Stimulated activated CD8-positive, alpha-beta memory T cell treated with anti-CD3 and anti-CD28 coated beads, Interleukin-12 subunit alpha, Interleukin-12 subunit beta, amount 100 ng/mL, for 1 hour (primary cell): ENCODE measurements at regions not wholly inside any gene's neighbourhood (a gene's known extent, or its start where the extent isn't known, plus 50 kb on each side); places are given as distances from the start of the nearest gene placed in this dataset.

Source experiments
- DNase-seq: peaks from one replicate; pipeline ENCODE4 v3.0.0-alpha.2; 2020; ENCODE audit warnings: low read depth

DNA sequence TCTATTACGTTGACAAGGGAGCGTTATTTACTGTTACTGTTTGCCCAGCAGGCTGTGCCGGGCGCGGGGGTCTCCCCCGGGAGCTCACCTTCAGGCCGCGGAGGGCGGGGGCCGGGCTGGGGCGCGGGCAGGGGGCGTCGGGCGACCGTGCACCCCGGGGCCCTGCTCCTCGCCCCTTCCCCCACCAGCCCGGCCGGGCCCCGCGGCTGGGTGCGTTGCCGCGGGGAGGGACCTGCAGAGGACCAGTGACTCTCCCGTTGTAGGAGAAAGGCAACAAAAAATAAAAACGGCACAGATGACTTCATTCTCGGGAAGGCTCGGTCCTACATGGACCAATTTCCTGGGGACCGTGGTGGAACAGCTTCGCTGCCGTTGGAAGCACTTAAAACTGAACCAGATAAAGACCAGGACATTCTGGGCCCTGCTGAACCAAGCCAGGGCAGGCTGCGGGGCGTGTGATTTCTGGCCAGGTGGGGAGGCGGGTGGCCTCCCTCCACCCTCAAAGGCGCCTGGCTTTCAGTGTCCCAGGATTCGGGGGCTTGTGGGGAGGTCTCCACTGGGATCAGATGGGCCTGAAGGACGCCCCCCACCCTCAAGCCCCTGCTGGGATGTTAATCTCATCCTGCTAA lies 57.4 kb downstream of the IGLL1 start:
- no peak for DNase-seq

DNA sequence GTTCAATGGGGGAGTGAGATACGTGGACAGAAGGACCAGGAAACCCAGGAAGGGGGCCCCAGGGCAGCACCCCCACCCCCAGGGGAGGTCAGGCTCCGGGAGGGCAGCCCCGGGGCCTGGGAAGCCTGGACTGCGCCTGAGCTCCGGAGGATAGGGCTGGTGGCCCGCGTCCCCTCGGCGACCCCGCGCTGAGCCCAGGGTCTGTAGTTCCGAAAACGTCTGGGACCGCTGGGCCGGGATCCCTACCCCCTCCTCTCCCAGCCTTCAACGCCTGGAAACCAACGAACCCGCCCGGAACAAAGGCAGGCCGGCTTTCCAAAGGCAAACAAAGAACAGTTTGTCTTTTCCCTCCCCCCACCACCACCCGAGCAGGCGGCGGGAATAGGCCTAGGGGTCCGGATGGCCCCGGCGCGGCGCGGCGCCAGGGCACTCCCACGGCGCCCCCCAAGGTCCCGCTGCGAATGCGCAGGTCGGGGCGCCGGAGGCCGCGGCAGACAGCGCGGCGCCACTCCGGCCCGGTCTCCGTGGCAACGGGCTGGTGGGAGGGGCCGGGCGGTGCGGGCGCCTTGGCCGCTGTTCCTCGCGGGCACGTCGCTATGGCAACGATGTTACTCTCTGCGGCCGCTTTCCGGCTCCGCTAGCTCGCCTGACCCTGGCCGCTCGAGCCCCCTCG lies 58.5 kb downstream of the IGLL1 start:
- DNase-seq: peak; percentile 43

DNA sequence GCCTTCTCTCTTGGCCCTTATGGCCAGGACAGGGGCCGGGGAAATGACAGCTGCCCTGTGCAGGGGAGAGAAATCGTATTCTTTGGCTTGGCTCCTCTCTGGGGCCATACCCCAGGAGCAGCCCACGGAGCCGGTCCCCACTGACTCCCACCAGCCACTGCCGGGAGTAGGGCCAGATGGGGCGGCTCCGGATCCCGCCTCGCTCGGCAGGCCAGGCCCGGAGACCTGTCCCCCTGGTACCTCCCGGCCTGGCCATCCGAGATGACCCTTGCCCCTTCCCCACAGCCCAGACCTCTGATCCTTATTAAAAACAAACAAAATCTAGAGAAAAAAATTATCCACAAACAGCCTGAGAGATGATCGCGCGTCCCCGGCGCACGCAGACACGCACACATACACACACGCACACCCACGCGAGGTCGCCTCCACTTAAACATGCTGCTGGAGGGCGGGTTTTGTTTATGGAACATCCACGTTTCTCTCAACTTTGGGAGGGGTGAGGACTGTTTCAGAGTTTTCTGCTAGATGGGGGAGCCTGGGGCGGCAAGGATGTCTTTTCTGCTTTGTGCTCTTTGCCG lies 59.1 kb downstream of the IGLL1 start:
- DNase-seq: no peak

DNA sequence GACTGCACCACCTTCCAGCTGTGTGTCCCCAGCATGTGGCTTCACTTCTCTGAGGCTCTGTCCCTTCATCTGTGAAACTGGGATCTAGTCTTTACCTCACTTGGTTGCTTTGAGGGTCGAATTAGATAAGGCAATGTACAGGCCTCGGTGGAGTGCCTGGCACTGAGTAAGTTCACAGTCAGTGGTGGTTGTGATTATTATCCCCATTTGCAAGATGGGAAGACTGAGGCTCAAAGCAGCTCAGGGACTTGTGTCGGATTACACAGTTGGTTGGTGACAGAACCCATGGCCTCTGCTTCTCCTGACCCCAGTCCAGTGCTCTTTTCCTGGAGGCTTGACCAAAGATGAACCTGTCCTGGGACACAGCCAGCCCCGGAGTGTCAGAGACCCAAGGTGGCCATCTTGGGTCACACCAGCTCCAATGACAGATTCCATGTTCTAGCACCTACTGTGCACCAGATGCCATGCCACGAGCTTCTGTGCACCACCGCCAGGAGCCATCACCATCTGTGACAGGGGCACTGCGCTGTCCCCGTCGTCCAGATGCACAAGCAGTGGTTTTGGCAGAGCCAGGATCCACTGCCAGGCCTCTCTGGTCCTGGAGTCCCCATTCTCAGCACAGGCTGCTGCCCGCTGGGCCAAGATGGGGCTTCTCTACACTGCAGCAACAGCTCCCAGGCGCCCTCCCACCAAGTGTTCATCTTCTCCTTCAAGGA lies 60.5 kb downstream of the IGLL1 start:
- no peak for DNase-seq

DNA sequence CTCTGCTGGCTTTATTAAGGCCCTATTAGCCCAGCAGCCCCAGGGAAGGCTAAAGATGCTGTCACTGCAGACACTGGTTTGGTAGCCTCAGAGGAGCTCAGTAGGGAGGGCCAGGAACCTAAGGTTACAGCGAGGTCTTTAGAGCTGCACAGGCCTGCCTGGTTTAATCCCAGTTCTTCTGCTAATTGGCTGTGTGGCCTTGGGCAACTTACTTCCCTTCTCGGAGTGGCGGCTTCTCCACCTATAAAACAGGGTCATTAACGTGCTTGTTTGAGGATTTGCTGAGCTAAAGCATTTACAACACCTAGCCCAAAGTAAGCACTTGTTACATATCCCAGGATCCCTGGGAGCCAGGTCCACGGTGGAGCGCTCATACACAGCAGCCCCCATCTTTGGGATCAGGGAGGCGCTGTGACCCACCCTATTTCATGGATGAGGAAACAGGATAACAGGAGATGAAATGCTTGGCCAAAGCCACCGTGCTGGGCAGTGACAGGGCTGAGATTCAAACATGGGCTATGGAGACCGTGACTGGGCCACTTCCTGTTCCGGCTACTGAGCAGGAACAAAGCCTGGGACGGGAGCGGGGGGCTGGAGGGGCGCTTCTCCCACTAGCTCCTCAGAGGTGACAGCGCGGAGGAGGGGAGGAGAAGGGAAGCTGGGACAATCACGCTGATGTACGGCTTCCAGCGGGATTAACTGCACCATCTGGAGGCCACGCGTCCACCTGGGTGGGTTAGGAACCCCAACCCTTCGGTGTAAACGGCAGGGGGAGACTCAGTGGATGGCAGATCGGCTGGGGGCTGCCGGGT lies 61.5 kb downstream of the IGLL1 start:
- no peak for DNase-seq

DNA sequence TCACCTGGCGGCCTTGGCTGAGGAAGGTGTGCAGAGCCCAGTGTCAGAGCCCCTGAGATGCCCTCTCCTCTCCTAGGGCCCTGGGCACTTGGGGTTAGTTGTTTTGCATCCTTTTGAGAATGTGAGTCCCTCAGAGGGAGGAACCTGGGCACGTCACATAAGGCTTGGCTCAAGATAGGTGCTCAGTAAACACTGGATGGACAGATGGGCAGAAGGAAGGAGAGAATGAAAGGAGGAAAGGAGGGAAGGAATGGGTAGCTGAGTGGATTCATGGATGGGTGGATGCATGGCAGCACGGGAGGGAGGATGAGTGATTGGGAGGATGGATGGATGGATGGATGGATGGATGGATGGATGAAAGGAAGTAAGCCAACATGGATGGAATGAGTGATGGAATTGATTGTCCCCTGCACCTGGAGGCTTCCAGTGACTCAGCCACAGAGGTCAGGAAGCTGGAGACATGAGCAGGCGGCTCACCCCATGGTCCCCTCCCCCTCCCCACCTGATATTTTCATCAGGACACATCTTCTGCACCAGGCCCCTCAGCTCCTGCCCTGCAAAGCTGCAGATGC lies 62.2 kb downstream of the IGLL1 start:
- DNase-seq: no peak

DNA sequence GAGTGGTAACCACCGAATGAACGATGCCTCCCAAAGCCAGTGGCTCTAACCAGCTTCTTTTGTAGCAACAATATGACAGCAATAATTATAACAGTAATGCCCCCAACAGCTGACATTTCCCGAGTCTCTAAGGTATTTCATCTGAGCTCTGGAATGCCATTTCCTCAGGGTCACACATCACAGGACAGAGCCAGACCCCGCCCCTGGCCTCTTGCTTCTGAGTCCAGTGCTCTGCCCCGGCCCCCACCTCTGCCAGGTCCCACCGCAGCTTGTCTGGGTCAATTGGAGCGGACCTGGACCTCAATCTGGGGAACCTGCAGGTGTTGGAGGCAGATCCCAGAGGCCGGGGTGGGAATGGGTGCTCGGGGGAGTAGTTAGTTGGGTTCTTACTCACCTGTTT lies 63.8 kb downstream of the IGLL1 start:
- DNase-seq: no peak

DNA sequence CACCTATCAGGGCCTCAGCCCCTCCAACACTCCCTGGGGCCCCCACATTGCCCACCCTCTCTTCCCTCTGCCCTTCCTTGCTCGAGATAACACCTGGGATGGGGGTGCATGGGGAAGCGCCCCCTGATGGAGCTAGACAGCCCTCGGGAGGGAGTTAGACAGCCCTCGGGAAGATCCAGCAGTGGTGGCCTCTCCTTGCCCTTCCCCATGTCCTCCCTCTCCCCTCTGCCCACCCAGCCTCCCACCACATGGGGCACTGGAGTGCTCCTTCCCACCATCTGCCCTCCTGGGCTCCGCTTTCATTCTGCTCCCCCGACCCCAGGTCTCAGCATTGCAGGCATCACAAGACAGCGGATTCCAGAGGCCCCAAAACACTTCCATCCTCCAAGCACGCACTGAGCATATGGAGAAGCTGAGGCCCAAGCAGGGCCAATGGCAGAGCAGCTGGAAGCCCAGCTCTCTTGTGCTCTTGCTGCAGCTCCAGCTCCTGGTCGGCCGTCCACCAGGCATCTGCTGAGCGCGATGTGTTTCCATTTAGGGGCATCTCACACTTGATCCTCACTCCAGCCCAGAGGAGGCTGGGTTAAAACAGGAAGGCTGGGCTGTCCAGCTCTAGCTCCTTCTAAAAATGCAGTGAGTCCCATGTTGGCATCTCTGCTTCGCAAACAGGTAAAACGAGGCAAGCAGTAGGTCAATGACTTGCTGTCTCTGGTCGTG lies 65.6 kb downstream of the IGLL1 start:
- DNase-seq: no peak

DNA sequence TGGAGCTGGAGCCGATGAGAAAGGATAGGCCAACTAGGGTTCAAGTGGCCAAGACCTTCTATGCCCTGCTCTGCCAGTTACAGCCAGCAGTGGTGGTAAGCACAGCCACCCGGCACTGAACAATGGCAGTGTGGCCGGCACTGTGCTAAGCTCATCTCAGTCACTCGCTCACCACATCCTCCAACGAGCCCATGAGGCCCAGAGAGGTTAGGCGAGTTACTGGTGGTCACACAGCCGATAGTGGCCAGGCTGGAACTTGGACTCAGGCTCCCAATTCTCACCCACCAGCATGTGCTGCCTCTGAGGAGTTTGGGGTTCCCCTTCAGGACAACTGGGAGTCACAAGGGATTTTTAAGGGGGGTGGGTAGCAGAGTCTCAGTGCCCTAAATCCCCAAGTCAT lies 66.4 kb downstream of the IGLL1 start:
- no peak for DNase-seq

DNA sequence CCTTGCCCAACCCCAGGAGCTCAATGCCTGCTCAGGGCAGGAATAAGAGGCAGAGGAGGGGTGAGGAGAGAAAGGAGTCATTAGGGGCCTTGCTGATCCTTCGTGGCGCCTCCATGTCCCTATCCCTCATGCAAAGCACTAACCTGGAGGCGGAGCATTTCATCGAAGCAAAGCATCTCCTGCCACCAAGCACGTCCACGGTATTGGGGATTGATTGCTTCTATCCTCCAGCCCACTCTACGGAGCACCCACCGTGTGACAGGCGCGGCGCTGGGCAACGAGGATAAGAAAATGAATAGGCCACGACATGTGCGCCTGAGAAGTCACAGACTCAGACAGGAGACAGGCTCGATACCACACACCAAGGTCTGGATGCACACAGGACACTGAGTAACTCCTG lies 67.0 kb downstream of the IGLL1 start:
- no peak for DNase-seq

DNA sequence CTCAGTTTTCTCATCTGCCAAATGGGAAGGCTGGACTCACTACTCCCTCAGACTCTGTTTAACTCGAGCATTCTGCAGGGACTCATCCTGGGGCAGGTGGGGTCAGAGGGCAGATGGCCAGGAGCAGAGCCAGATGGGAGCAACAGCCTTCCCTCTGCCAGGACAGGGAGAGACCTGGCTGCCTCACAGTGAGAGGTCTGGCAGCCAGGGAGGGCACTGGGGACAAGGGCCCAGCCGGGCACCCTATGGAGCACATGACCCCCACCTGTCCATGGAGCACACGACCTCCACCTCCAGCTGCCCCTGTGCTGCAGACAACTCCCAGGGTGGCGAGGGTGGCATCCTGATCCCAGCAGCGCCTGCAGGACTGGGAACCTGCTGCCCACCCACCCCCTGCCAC lies 67.4 kb downstream of the IGLL1 start:
- DNase-seq: no peak

DNA sequence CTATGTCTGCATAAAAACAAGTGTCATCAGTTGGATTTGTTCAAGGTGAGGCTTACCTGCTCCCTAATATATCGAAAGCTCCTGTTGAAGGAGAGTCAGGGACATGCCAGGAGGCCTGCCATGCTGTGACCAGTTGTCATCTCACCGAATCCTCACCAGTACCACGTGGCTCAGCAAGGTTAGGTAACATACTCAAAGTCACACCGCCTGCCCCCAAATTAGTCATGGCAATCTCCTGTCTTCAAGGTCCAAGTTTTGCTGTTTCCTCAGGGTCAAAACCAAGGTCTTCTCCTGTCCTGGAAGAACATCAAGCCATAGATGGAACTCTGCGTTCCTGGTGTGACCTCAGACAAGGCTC lies 67.8 kb downstream of the IGLL1 start:
- no peak for DNase-seq

DNA sequence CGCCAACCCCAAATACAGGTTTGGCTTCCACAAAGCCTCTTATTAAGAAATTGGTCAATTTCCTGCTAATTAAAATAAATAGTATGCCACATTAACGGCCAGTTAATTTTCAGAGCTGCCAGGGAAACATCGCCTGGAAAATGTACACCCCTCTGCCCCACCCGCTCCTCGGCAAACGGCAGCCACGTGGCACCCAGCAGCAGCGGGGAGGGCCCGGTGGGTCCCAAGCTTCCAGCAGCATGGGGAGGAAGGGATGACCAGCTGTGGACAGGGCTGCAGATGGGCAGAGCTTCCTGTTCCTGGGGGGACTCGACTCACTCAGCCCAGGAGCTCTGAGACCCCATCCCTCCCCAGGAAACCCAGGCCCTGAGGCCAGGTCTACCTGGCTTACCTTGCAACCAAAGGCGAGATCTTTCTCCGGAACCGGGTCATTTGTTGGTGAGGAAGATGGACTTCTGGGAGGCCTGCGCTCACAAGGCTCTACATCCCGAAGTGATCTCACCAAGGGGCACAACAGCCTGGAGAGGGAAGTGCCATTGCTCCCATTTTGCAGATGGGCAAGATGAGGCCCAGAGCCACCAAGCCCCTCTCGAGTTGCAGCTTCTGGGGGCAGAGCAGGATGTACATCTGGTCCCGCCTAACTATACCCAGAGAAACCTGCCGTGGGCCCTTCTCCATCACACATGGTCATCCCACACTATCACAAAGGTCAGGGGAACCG lies 68.3 kb downstream of the IGLL1 start:
- DNase-seq: no peak

DNA sequence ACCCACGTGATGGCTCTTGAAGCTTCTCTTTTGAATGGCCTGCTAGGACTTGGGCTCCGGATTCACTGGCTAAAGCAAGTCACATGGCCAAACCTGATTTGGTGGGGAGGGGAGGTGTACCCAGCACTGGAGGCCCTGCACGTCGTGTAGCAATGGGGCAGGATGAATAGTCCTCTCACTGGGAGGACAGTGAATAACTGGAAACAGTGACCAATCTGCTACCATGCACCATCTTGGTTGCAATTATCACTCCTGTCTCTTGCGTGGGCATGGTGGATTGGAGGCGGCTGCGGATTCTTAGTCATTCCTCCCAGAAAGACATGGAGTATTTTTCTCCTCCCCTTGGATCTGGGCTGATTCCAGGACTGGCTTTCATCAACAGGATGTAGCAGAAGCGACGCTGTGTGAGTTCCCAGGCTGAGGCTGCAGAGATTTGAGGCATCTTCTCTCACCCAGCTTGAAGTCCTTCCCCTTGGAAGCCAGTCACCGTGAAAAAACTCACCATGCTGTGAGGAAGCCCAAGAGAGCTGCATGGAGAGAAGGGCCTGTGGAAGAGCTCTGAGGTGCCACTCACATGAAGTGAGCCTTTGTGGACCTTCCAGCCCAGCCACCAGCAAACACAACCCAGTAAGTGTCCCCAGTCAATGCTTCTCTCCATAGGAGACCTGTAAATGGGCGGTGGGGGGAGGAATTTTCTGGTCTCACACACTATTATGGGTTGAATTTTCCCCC lies 70.4 kb downstream of the IGLL1 start:
- DNase-seq: no peak

DNA sequence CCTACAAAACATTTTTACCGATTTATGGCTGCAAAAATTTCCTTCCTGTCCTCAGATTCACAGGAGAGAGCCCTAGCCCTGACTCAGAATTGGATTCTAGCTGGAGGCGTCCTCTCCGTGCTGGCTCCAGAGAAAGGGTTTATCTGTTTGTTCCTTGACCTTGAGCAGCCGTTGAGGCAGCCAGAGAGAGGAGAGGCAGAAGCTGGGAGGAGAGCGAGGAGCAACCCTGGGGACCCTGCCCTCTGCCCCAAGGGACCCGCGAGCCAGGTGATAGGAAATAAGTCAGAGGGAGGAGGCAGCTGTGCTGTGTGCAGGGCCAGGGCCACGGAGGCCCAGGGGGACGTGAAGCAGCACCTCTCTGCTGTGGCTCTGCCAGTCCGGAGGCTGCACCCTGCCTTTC lies 75.6 kb downstream of the IGLL1 start:
- no peak for DNase-seq

DNA sequence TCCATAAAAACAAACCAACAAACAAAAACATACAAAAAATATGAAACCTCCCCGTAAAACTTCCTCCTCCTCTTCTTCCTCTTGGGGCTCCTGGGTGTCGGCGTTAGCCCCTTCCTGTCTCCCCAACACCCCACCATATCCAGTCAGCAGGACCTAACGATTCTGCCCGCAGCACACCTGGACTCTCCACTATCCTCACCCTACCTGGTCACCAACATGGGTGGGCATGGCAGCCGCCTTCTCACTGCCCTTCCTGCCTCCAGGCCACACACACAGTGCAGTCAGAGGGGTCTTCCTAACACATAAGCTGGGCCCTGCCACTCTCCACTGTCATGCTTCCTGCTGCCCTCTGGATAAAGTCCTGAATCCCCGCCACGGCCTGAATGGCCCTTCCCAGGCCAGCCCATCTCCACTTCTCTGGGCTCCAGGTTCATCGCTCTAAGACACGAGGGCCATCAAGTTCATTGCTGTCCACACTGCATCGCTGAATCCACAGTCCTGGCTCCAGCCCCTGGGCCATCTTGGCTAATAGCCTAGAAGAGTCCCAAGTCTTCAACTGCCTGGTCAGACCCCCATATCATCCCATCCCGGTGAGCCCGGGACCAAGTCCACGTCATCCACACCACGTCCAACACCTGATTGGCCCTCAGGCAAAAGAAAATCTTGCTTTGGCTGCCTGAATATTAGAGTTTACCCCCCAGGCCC lies 76.2 kb downstream of the IGLL1 start:
- no peak for DNase-seq

DNA sequence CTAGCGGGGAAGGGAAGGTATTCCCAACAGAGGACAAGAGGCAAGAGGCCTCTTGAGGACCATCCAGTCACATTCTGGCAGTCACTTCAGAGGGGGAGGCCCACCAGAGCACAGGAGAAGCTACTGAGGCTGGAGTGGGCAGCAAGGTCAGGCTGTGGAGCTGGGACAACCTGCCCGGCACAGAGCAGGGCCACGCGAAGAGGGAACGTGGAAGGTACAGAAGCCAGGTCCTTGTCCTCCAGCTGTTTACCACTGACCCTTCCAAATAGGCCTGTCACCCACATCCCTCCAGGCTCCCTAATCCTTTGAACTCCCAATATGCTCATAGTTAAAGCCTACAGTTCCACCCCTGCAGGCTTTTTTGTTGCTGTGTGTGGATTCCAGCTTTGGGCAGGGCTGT lies 76.9 kb downstream of the IGLL1 start:
- DNase-seq: no peak

DNA sequence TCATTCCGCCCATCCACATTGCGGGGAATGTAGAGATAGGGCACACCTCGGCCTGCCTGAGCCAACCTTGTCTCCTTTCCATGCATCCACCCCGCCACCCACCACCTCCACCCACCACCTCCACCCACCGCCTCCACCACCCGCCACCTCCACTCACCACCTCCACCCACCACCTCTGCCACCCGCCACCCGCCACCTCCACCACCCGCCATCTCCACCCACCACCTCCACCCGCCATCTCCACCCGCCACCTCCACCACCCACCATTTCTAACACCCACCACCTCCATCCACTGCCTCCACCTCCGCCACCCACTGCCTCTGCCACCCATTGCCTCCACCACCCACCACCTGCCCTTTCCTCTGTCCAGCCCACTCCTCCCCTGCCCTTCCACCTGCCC lies 78.4 kb downstream of the IGLL1 start:
- no peak for DNase-seq

DNA sequence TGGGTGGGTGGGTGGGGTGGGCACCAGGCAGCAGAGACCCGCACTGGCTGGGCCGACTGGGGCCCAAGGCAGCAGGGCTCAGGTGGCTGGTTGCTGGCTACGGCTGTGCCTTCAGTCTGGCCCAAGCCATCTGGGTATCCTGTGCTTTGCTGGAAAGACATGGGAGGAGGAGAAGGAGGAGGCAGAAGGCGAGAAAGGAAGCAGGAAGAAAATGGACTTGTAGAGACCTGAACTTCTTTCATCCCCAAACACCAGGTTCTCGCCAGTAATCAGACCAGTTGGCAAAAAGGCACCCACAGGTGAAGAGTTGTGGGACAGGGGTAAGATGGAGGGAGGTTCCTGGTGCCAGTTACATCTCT lies 78.8 kb downstream of the IGLL1 start:
- no peak for DNase-seq
